ENCODE measurements at regions not wholly inside any gene's neighbourhood (a gene's known extent, or its start where the extent isn't known, plus 50 kb on each side); places are given as distances from the start of the nearest gene placed in this dataset.

DNA sequence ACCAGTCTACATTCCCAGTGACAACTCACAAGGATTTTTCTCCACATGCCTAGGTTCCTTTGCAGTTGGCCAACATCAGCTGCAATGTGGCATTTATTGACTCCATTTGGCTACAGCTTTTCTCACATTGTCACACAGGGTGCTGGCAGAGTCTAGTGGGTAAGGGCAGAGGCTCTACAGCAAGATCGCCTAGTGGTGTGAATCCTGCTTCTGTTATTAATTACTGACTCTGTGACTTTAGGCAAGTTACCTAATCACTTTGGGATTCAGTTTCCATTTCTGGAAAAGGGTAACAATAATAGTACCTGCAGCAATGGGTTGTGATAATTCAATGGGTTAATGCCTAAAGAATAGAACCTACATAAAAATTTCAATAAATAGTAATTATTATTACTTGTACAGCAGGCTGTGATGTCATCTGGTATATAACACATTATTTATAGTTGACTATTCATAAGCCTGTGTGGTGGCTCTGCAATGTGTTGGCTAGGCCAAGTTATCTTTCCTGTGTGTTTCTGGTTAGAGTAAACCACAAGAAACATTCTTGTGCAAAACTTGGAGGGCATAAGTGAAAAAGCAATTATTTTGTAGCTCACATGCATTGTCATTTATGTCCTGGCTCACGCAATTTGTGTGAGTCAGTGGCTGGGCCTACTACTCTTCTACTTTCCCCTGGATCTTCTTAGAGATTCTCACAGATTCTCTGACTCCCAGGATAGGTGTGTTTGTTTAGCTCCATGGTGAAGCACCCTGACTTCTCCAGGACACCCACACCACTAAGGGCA lies 59.5 kb downstream of the PTGS2 start:
- DNase-seq, result no peak
- ATAC-seq, result no peak
- intact Hi-C loops (cut with DNase I, micrococcal nuclease), result no loop called here

DNA sequence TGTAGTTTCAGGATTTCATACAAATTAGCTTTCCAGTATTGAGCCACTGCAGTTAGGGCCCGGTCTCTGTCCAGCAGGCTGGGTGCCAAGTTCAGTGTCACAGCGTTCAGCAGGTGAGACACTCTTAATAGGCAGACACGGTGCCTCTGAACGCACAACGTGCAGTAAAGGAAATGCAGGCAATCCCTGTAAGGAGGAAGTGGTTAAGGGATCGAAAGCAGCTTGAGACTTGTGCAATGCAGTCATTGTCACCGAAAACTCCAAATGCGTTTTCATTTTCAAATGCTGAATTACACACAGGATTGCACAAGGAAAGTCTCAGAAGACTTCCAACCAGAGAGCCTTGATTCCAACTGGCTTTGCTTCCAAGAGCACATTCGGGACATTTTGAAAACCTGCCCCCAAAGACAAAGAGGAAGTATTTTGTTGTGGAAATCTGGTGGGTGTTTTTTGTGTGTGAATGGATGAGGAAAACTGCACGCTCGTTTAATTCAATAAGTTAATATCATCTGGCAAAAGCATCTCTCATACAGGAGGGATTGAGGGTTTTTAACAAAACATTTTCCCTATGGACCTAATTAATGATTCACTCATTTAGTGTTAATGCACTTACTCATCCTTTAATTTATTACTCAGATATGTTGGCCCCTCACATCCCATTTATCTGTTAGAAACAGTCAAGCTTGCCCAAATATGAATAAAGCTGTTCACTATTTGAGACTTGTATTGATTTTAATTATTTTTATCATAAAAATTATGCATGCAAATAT lies 61.6 kb downstream of the PTGS2 start:
- peak; percentile 61 to 68 for DNase-seq
- ATAC-seq, result peak; percentile 99
- intact Hi-C loops (cut with DNase I, micrococcal nuclease), result no loop called here

DNA sequence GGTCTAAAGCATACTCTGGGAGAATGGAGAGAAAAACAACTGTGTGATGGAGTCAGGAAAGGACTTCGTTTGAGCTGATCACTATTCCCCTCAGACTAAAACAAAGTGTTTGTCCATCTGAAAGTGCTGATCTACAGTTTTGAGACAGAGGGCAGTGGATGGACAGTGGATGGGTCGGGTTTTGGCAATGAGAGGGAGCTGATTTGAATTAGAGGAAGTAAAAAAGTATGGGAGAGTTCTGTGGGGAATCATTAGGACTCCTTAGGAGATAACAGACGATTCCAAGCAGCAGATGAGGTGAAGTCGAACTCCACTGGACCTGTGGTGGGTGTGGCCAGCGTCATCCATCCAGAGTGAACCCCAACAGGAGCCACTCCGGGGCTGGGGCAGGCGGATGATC lies 62.3 kb downstream of the PTGS2 start:
- intact Hi-C loops (cut with DNase I, micrococcal nuclease), result no loop called here
- ATAC-seq (peak; percentile 27), DNase-seq (no peak)

- ATAC-seq, result no peak
- intact Hi-C loops (cut with DNase I, micrococcal nuclease), result no loop called here
Measured at GRCh38 chr1:186616511-186616910, 63.7 kb downstream of the PTGS2 start.

DNA sequence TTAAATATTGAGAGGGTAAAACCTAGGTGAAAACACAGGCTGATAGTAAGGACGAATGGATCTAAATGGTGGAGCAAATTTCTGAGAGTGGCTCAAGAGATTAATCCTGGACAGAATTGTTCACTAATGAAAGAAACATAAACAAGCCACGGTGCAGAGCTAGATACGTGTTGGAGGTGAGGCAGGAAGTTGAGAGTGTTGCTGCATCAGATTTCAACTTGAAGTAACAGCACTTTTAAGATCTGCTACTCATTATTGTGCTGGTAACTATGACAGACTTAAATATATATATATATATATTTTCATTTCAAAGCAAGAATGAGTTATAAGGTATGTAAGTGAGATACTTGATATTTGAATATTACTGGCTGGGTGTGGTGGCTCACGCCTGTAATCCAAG lies 64.9 kb downstream of the PTGS2 start:
- ATAC-seq (no peak), DNase-seq (no peak)
- intact Hi-C loops (cut with DNase I, micrococcal nuclease), result no loop called here

More at GRCh38 chr1:186616511-186616910, 63.7 kb downstream of the PTGS2 start:
- DNase-seq, result no peak

DNA sequence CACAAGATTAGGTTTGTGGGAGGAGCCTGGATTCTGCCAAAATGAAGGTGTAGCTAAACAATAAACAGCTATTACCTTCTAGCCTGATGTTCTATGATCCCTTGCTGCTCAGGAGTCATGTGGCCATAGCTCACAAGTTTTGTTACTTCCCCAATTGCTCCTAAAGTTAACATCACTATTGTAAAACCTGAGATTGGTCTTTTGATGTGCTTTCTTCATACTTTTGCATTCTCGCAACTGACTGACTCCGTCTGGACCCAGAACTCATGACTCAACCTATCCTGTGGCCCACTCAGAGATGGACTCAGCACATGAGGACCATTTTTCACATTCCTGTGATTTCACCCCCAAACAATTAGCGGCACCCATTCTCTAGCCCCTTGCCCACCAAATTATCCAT lies 69.1 kb downstream of the PTGS2 start:
- intact Hi-C loops (cut with DNase I, micrococcal nuclease), result no loop called here
- ATAC-seq (no peak), DNase-seq (no peak)

- intact Hi-C loops (cut with DNase I, micrococcal nuclease), result loop anchor here in 1 of 2 donors (5.0 kb wide), 1 partner anchor 378 kb away; no protein-coding TSS in a partner anchor
- ATAC-seq (no peak), DNase-seq (no peak)
Measured at GRCh38 chr1:186609183-186609582, 71.0 kb downstream of the PTGS2 start.

- ATAC-seq (peak; percentile 54), DNase-seq (peak in 1 of 2 donors; percentile 31)
- intact Hi-C loops (cut with DNase I, micrococcal nuclease), result loop anchor here in 1 of 2 donors (5.0 kb wide), 1 partner anchor 381 kb away; no protein-coding TSS in a partner anchor
Measured at GRCh38 chr1:186605762-186606350, 74.4 kb downstream of the PTGS2 start.

DNA sequence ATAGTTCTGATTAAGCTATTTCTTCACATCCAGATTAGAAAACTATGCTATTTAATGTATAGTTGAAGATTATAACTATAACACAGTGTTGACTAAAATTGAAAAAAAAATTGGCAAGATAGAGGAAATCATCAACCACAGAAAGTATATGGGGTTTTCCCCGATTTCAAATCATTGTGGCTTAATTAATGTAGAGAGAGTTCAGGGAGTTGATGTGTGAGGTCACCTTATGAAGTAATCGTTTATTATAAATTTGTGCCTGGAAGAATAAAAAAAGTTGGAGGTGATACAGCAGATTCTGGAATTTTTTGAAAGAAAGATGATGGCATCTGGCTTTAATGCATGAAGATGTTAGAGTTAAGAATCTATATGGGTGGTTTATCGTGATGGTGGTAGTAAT lies 84.3 kb downstream of the PTGS2 start:
- intact Hi-C loops (cut with DNase I, micrococcal nuclease), result no loop called here
- DNase-seq (no peak), ATAC-seq (no peak)

GRCh38 chr1:186578325-186579016 lies 101.8 kb downstream of the PTGS2 start:
- ATAC-seq (peak; percentile 80), DNase-seq (no peak)
- intact Hi-C loops (cut with DNase I, micrococcal nuclease), result no loop called here

DNA sequence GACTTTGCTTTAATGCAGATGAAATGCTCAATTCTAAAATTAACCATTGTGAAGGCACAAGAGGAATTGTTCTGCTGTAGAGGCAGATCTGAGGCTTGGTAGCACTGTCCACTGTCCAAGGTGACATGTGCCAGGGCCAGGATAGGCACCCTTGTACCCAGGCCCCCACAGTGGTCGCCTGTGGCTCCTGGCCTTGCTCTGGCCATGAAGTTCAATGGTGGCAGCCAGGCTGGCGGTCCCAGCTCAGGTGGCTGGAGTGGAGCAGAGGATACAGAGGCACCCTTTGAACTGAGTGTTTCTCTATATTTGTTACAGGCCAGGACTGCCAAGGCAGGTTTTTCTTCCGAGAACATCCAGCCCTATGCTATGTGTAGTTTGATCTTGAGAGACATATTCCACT lies 102.6 kb downstream of the PTGS2 start:
- no peak for DNase-seq
- no peak for ATAC-seq
- intact Hi-C loops (cut with DNase I, micrococcal nuclease), result no loop called here

DNA sequence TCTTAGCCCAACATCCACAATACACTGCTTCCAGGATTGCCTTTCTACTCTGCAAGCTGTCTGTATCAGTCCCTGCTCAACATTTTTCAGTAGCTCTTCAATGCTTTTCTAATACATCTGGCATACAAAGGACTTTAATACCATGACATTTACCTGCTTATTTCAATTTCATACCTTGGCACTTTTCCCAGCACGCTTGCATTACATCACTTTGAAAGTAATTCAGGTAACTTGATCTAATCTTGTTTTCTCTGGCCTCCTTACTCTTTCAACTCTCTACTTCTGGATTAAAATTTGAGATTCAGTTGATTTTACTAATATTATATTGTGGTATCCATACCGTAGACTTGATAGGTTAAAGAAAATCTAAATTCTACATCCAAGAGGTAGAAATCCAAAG lies 103.0 kb downstream of the PTGS2 start:
- no peak for ATAC-seq
- intact Hi-C loops (cut with DNase I, micrococcal nuclease), result no loop called here
- DNase-seq, result no peak

- intact Hi-C loops (cut with DNase I, micrococcal nuclease), result no loop called here
- no peak for DNase-seq
- ATAC-seq, result no peak
Measured at GRCh38 chr1:186575348-186575747, 104.9 kb downstream of the PTGS2 start.

DNA sequence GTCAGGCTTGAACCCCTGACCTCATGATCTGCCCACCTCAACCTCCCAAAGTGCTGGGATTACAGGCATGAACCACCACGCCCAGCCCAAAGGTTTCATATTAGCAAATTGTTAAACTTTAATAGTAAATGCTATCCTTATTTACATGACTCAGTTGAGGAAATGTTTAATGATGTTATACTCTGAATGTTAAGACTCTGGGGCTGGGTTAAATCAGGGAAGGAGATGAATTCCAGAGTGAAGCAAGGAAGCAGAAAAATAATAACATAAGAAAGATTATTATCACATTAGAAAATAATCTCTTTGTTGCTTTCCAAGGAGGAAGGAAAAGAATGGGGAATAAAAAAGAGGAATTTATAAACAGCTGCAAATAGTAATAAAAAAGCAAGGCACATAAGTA lies 105.3 kb downstream of the PTGS2 start:
- intact Hi-C loops (cut with DNase I, micrococcal nuclease), result no loop called here

DNA sequence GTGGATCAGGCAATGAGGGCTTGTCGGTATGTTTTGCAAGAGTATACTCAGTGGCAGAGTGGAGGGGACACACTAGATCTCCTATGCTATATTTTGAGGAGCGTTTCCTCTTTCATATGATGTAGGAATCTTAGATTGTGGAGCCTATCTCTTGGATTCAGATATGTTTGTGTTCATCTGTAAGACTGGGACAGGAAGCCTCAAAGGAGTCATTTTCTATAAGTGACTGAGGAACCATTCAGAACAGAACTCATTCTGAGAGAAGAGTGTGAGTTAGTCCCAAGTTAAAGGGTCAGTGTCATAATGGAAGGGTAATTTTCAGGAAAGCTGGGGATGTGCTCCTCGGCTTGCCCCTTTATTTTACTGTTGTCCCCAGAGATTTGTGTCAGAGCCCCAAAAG lies 107.7 kb downstream of the PTGS2 start:
- intact Hi-C loops (cut with DNase I, micrococcal nuclease), result no loop called here
- no peak for ATAC-seq
- DNase-seq, result no peak

More for the DNA sequence above, 105.3 kb downstream of the PTGS2 start:
- ATAC-seq (no peak), DNase-seq (no peak)

- no peak for ATAC-seq
- intact Hi-C loops (cut with DNase I, micrococcal nuclease), result no loop called here
- DNase-seq, result no peak
Measured at GRCh38 chr1:186571771-186572170, 108.5 kb downstream of the PTGS2 start.

GRCh38 chr1:186569856-186570255 lies 108.9 kb upstream of the PDC start:
- intact Hi-C loops (cut with DNase I, micrococcal nuclease), result no loop called here
- ATAC-seq (no peak), DNase-seq (no peak)

DNA sequence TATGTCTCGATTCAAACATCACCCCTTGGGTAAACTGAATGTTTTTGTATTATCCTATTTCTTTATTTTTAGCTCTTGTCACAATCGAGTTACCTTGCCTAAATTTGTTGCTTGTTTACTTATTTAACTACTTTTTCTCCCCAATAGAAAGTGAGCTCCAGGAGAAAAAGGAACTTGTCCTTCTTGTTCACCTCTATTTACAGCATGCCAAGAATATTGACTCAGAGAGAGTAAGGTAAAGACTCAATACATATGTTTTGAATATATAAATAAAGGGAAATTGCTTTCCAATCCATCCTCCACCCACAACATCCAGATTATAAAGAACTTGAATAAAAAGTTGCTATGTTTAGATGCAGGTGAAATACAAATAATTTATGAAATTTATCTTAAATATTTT lies 107.3 kb upstream of the PDC start:
- ATAC-seq, result no peak
- DNase-seq, result no peak
- intact Hi-C loops (cut with DNase I, micrococcal nuclease), result no loop called here

GRCh38 chr1:186566140-186566855 lies 105.4 kb upstream of the PDC start:
- DNase-seq, result no peak
- peak; percentile 23 for ATAC-seq
- intact Hi-C loops (cut with DNase I, micrococcal nuclease), result no loop called here
